ENCODE measurements at regions not wholly inside any gene's neighbourhood (a gene's known extent, or its start where the extent isn't known, plus 50 kb on each side); places are given as distances from the start of the nearest gene placed in this dataset.

DNA sequence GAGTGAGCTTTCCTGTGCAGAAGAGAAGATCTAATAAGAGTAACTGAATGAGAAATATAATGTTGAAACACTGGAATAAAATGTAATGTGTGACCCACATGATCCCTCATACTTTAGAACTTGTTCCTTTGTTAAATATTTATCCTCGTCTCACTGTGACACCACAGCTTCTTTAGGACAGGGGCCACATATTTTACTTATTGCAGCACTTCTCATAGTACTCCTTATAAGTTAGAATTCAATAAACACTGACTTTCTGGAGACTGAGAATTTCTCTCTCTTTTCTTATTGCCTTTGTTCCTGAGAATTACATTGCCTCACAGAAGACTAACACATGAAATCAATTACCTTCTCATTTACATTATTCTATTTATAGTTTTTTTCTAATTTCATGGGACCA is 1234.6 kb upstream of the CHAC2 start:
- BruUV-seq (replicated peaks): no TSS peak
- ChIA-PET CTCF (interaction anchor here (0.7 kb wide), 1 partner anchor 104 kb away, joined by 3 read pairs; no protein-coding TSS in a partner anchor), POLR2A (no interaction called here)
- no peaks in the 10 kb centered on the region for H3K36me3 Mint-ChIP-seq (ENCODE audit: insufficient read depth, unreplicated experiment)
- H3K4me3 Mint-ChIP-seq (ENCODE audit: unreplicated experiment): no peak overlapping the region
- no peaks in the 10 kb centered on the region for H3K27me3 Mint-ChIP-seq (ENCODE audit: insufficient read depth, unreplicated experiment)
- no peaks in the 10 kb centered on the region for H3K4me1 Mint-ChIP-seq (ENCODE audit: insufficient read depth, unreplicated experiment)
- intact Hi-C loops (cut with micrococcal nuclease): no loop called here
- no peaks in the 10 kb centered on the region for H3K9me3 Mint-ChIP-seq (ENCODE audit: unreplicated experiment)
- H3K27ac Mint-ChIP-seq (ENCODE audit: low read depth, unreplicated experiment): no peak overlapping the region
- TF ChIP-seq, protein P1, sequence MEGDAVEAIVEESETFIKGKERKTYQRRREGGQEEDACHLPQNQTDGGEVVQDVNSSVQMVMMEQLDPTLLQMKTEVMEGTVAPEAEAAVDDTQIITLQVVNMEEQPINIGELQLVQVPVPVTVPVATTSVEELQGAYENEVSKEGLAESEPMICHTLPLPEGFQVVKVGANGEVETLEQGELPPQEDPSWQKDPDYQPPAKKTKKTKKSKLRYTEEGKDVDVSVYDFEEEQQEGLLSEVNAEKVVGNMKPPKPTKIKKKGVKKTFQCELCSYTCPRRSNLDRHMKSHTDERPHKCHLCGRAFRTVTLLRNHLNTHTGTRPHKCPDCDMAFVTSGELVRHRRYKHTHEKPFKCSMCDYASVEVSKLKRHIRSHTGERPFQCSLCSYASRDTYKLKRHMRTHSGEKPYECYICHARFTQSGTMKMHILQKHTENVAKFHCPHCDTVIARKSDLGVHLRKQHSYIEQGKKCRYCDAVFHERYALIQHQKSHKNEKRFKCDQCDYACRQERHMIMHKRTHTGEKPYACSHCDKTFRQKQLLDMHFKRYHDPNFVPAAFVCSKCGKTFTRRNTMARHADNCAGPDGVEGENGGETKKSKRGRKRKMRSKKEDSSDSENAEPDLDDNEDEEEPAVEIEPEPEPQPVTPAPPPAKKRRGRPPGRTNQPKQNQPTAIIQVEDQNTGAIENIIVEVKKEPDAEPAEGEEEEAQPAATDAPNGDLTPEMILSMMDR (IDR thresholded peaks at IDR 0.05; ENCODE audit: unreplicated experiment): no peak
- no peak for DNase-seq (ENCODE audit: unreplicated experiment)

DNA sequence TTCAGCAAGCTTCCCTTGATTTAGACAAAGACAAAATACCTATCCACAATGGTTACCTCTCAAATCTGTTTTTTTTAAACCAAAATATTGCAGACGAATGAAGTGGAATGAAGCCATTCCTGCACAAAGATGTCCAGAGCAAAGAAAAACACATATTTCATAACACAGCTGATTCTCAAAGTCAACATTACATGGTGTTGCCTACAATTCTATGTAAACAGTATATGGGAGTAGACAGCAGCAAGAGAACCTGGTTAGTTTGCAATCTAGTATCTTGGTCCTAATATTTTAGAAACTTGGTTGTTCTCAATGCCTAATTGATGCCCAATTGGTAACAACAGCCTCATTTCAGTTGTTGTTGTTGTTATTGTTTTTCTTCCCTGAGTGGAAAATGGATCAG is 1240.9 kb upstream of the CHAC2 start:
- no TSS peak for BruUV-seq (replicated peaks)
- POLR2A ChIA-PET: no interaction called here
- CTCF ChIA-PET: no interaction called here
- no peak overlapping the region for H3K4me3 Mint-ChIP-seq (ENCODE audit: unreplicated experiment)
- TF ChIP-seq, protein P1 (IDR thresholded peaks at IDR 0.05; ENCODE audit: unreplicated experiment): no peak
- no peaks in the 10 kb centered on the region for H3K4me1 Mint-ChIP-seq (ENCODE audit: insufficient read depth, unreplicated experiment)
- H3K36me3 Mint-ChIP-seq (ENCODE audit: insufficient read depth, unreplicated experiment): no peaks in the 10 kb centered on the region
- intact Hi-C loops (cut with micrococcal nuclease): no loop called here
- no peaks in the 10 kb centered on the region for H3K9me3 Mint-ChIP-seq (ENCODE audit: unreplicated experiment)
- DNase-seq (ENCODE audit: unreplicated experiment): no peak
- H3K27ac Mint-ChIP-seq (ENCODE audit: low read depth, unreplicated experiment): no peak overlapping the region
- H3K27me3 Mint-ChIP-seq (ENCODE audit: insufficient read depth, unreplicated experiment): no peaks in the 10 kb centered on the region

DNA sequence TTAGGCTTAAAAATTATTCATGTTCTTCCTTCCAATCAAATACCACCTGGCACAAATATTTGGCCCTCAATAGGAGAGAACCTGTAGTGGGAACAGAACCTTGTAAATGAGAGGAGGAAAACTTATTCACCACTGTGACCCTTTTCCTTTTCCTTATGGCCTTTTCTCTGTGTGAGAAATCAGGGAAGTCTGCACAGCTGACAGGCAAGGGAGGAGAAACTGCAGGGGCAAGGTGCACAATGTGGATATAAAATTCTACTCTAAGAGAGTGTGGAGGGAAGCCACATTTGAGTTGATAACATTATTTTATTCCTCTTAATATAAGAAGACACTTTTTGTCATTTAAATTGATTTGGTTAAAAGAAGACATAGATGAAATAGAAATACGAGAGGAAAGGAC is 1247.0 kb upstream of the CHAC2 start:
- ChIA-PET POLR2A (no interaction called here), CTCF (no interaction called here)
- TF ChIP-seq, protein P1 (IDR thresholded peaks at IDR 0.05; ENCODE audit: unreplicated experiment): no peak
- no peak for DNase-seq (ENCODE audit: unreplicated experiment)
- Mint-ChIP-seq H3K9me3 (ENCODE audit: unreplicated experiment) (no peaks in the 10 kb centered on the region), H3K36me3 (ENCODE audit: insufficient read depth, unreplicated experiment) (no peaks in the 10 kb centered on the region), H3K27ac (ENCODE audit: low read depth, unreplicated experiment) (no peak overlapping the region), H3K4me3 (ENCODE audit: unreplicated experiment) (no peak overlapping the region), H3K4me1 (ENCODE audit: insufficient read depth, unreplicated experiment) (no peaks in the 10 kb centered on the region), H3K27me3 (ENCODE audit: insufficient read depth, unreplicated experiment) (no peaks in the 10 kb centered on the region)
- BruUV-seq (replicated peaks): no TSS peak
- intact Hi-C loops (cut with micrococcal nuclease): no loop called here

DNA sequence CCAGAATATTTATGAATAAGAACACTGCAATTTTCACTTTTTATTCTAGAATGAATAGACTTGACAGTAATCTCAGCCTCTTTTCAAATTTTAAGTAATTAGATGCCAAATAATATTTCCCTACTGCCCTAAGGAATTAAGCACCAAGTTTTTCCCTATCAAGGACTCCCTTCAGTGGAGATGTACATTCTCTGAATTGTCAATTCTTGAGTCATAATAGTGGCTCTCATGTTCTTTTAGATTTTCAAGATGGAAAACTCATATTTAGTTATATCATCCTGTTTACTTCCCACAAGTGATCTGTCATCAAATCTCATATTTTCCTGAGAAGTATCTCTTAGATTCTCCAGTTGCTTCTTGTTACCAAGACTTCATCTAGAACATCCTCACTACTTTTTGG is 1248.9 kb upstream of the CHAC2 start:
- H3K27ac Mint-ChIP-seq (ENCODE audit: low read depth, unreplicated experiment): no peak overlapping the region
- no peak for DNase-seq (ENCODE audit: unreplicated experiment)
- POLR2A ChIA-PET: no interaction called here

More for the DNA sequence above, 1248.9 kb upstream of the CHAC2 start:
- H3K4me3 Mint-ChIP-seq (ENCODE audit: unreplicated experiment): no peak overlapping the region
- H3K27me3 Mint-ChIP-seq (ENCODE audit: insufficient read depth, unreplicated experiment): no peaks in the 10 kb centered on the region
- intact Hi-C loops (cut with micrococcal nuclease): no loop called here
- H3K36me3 Mint-ChIP-seq (ENCODE audit: insufficient read depth, unreplicated experiment): no peaks in the 10 kb centered on the region
- TF ChIP-seq, protein P1 (IDR thresholded peaks at IDR 0.05; ENCODE audit: unreplicated experiment): no peak
- CTCF ChIA-PET: no interaction called here
- no peaks in the 10 kb centered on the region for H3K9me3 Mint-ChIP-seq (ENCODE audit: unreplicated experiment)
- BruUV-seq (replicated peaks): no TSS peak
- no peaks in the 10 kb centered on the region for H3K4me1 Mint-ChIP-seq (ENCODE audit: insufficient read depth, unreplicated experiment)
